ENCODE measurements at regions not wholly inside any gene's neighbourhood (a gene's known extent, or its start where the extent isn't known, plus 50 kb on each side); places are given as distances from the start of the nearest gene placed in this dataset.

DNA sequence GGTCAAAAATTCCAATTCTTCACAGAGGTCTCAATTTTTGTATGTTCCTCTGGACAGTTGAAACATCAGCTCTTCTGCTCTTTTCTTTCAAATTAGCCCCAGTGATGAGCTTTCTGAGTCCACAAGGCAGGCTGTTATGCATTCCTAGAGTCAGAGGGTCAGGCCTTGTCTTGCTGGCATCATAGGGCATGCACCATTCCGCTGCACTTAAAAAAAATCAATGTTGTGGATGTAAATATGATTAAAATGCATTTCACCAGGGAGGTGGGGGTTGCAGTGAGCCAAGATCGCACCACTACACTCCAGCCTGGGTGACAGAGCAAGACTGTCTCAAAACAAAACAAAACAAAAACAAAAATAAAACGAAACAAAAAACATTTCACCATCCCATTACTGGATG lies 465.3 kb downstream of the EIPR1 start:
- ATAC-seq: no peak
- in situ Hi-C loops (cut with MboI; ENCODE audit: low sequenced_read_pairs in 4 of 4): no loop called here
- H3K4me3 ChIP-seq: no peak overlapping the region

DNA sequence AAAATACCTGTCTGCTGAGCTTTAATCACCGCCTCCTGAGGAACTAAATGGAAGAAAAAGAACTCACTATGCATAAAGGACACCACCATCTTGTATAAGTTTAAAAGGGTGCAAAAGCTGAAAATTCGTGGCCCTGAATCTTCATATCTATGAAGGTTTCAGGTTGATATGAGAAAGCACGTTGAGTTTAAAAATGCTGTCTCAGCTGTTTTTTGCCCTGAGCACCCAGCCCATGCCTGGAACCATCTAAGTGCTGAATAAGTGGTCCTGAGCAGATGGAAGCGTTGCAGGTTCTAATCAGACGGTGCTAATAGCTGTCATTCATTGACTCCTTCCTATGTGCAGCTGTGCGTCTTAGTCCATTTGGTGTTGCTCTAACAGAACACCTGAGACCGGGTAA lies 467.4 kb downstream of the EIPR1 start:
- Histone ChIP-seq H3K4me1 (no peaks in the 10 kb centered on the region), H3K4me3 (no peak overlapping the region), H3K27ac (no peak overlapping the region), H3K27me3 (no peaks in the 10 kb centered on the region), H3K9me3 (no peaks in the 10 kb centered on the region), H3K36me3 (no peaks in the 10 kb centered on the region)
- no peak for ATAC-seq
- in situ Hi-C loops (cut with MboI; ENCODE audit: low sequenced_read_pairs in 4 of 4) (no loop called here), intact Hi-C loops (cut with DNase I; ENCODE audit: low total_unique reads) (no loop called here)
- TF ChIP-seq, protein P1, sequence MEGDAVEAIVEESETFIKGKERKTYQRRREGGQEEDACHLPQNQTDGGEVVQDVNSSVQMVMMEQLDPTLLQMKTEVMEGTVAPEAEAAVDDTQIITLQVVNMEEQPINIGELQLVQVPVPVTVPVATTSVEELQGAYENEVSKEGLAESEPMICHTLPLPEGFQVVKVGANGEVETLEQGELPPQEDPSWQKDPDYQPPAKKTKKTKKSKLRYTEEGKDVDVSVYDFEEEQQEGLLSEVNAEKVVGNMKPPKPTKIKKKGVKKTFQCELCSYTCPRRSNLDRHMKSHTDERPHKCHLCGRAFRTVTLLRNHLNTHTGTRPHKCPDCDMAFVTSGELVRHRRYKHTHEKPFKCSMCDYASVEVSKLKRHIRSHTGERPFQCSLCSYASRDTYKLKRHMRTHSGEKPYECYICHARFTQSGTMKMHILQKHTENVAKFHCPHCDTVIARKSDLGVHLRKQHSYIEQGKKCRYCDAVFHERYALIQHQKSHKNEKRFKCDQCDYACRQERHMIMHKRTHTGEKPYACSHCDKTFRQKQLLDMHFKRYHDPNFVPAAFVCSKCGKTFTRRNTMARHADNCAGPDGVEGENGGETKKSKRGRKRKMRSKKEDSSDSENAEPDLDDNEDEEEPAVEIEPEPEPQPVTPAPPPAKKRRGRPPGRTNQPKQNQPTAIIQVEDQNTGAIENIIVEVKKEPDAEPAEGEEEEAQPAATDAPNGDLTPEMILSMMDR (IDR thresholded peaks at IDR 0.05 in 4 of 5, conservative IDR thresholded peaks at IDR 0.05 in 1 of 5): no peak
- TF ChIP-seq POLR2A (IDR thresholded peaks at IDR 0.05): no peak
- no peak for DNase-seq

More for the DNA sequence above, 465.3 kb downstream of the EIPR1 start:
- Histone ChIP-seq H3K27ac (no peak overlapping the region), H3K36me3 (no peaks in the 10 kb centered on the region), H3K27me3 (no peaks in the 10 kb centered on the region), H3K9me3 (no peaks in the 10 kb centered on the region), H3K4me1 (no peaks in the 10 kb centered on the region)
- intact Hi-C loops (cut with DNase I; ENCODE audit: low total_unique reads): no loop called here
- TF ChIP-seq POLR2A (IDR thresholded peaks at IDR 0.05): no peak
- TF ChIP-seq, protein P1 (IDR thresholded peaks at IDR 0.05 in 4 of 5, conservative IDR thresholded peaks at IDR 0.05 in 1 of 5): no peak
- DNase-seq: no peak

DNA sequence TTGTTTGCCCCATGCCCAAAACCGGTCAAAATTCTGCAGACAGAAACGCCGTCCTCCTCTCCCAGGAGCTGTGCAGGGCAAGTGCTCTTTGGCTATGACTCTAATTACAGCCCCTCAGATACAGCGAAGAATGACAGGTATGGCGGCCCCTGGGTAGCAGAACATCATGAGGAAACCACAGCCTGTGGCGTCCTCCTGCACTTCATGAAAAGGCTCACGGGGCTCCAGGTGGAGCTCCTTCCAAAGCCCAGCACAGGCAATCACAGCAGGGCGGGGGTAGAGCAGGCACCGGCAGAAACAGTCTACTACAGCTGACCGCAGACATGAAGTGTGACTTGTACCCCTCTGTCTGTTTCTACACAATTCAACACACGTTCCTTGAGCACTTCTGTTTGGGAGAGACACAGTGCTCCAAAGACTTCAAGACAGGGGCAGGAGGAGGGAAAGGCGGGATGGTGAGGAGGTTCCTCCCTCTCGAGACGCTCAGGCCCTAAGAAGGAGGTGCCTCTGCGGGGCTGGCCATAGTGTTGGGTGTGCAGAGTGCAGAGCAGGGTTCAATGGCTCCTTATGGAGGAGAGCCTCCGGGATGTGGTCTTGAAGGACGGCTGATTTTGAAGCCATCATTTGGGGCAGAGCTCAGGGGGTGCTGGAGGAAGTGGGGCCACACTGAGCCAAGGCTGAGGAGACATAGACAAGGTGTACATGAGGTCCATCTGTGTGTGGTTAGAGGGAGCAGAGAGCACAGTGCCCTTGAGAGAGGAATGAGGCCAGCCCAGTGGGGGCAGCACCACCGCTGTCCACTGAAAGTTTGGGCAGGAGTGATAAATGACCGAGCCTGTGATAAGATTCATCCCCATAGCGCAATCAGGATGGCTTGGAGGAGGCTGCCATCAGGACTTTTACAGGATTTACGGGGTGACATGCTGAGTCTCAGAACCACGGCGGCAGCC lies 468.3 kb downstream of the EIPR1 start:
- in situ Hi-C loops (cut with MboI; ENCODE audit: low sequenced_read_pairs in 4 of 4) (no loop called here), intact Hi-C loops (cut with DNase I; ENCODE audit: low total_unique reads) (no loop called here)
- H3K27ac ChIP-seq: no peak overlapping the region
- H3K4me3 ChIP-seq: no peak overlapping the region
- no peaks in the 10 kb centered on the region for H3K9me3 ChIP-seq
- no peaks in the 10 kb centered on the region for H3K4me1 ChIP-seq
- no peaks in the 10 kb centered on the region for H3K36me3 ChIP-seq
- no peak for ATAC-seq
- DNase-seq: no peak
- H3K27me3 ChIP-seq: no peaks in the 10 kb centered on the region
- TF ChIP-seq POLR2A (IDR thresholded peaks at IDR 0.05): no peak
- TF ChIP-seq, protein P1 (IDR thresholded peaks at IDR 0.05 in 4 of 5, conservative IDR thresholded peaks at IDR 0.05 in 1 of 5): no peak

DNA sequence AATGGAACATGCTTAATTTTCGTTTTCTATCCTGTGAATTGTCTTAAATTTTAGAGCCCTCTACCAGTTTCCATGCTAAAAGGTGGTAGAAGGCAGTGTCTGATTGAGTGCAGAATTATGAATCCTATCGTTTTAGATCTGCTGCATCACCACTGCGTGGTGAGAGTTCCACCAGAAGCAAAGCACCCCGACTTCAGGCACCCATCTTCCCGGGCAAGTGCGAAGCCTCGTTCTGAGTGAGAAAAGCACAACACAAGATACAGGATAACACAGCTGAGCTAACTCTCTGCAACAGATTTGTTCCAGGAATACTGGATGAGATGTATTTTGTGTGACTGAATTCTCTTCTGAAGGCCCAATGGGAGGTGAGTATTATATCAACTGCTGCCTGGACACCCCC lies 471.5 kb downstream of the EIPR1 start:
- Histone ChIP-seq H3K4me1 (no peaks in the 10 kb centered on the region), H3K36me3 (no peaks in the 10 kb centered on the region), H3K9me3 (no peaks in the 10 kb centered on the region), H3K27ac (no peak overlapping the region), H3K4me3 (no peak overlapping the region), H3K27me3 (no peaks in the 10 kb centered on the region)
- intact Hi-C loops (cut with DNase I; ENCODE audit: low total_unique reads): no loop called here
- DNase-seq (no peak), ATAC-seq (no peak)
- no peak for TF ChIP-seq POLR2A (IDR thresholded peaks at IDR 0.05)
- TF ChIP-seq, protein P1 (IDR thresholded peaks at IDR 0.05 in 4 of 5, conservative IDR thresholded peaks at IDR 0.05 in 1 of 5): no peak
- in situ Hi-C loops (cut with MboI; ENCODE audit: low sequenced_read_pairs in 4 of 4): no loop called here

All from gastrocnemius medialis (tissue), 4 donors.